HEK293 (cell line): ENCODE measurements at regions not wholly inside any gene's neighbourhood (a gene's known extent, or its start where the extent isn't known, plus 50 kb on each side); places are given as distances from the start of the nearest gene placed in this dataset.

Source experiments
- CTCF ChIA-PET: fragments of 350-600 bp; formaldehyde crosslinking; extraction: SDS; loops from one replicate; lab custom pipeline; 2021; ENCODE audit warnings: antibody characterized with exemption; lab: Yijun Ruan, JAX
- POLR2A ChIA-PET: fragments of 300-600 bp; formaldehyde crosslinking; extraction: SDS; loops from one replicate; lab custom pipeline; 2020; ENCODE audit warnings: antibody characterized with exemption, inconsistent platforms; lab: Yijun Ruan, JAX
- H3K27ac ChIP-seq: fragments of 200-500 bp; sonication (Bioruptor generic); 2 replicates; pipeline ENCODE4 v1.5.1; 2014; ENCODE audit warnings: low read depth, low read length, control low read depth, inconsistent platforms; ENCODE audit errors: extremely low read depth
- H3K36me3 ChIP-seq, 2 experiments: fragments of 200-500 bp in 1 of 2; sonication (Bioruptor generic) in 1 of 2; 1 replicate in 1 of 2; 2 replicates in 1 of 2; pipeline ENCODE4 v1.5.1; 2014 to 2017; ENCODE audit warnings: inconsistent platforms in 2 of 2, low read length in 2 of 2; ENCODE audit not compliant: control insufficient read depth in 2 of 2, insufficient read depth in 1 of 2
- H3K4me1 ChIP-seq: fragments of 200-500 bp; sonication (Bioruptor generic); 2 replicates; pipeline ENCODE4 v1.5.1; 2014; ENCODE audit warnings: mild to moderate bottlenecking, low read length, inconsistent platforms; ENCODE audit not compliant: control insufficient read depth, insufficient read depth
- H3K4me3 ChIP-seq: 2 replicates; pipeline ENCODE4 v1.5.1; 2011; ENCODE audit warnings: low read depth, mild to moderate bottlenecking, control low read depth, low read length, moderate library complexity
- H3K9me3 ChIP-seq: fragments of 200-500 bp; sonication (Bioruptor generic); 2 replicates; pipeline ENCODE4 v1.5.1; 2014; ENCODE audit warnings: low read depth, low read length, inconsistent platforms; ENCODE audit not compliant: control insufficient read depth, insufficient read depth
- BCL6B ChIP-seq: fragments of 450-650 bp; formaldehyde crosslinking; IDR thresholded peaks from 2 replicates; pipeline ENCODE4 v1.5.1; 2017; ENCODE audit warnings: missing biosample characterization, missing genetic modification characterization
- HOXC10 ChIP-seq: sonication (generic); formaldehyde crosslinking; IDR thresholded peaks from 2 replicates; pipeline ENCODE4 v1.8.1; 2023; ENCODE audit warnings: mild to moderate bottlenecking, missing genetic modification reagents
- OSR2 ChIP-seq: fragments of 450-650 bp; formaldehyde crosslinking; IDR thresholded peaks from 2 replicates; pipeline ENCODE4 v1.5.1; 2016; ENCODE audit warnings: missing biosample characterization, missing genetic modification characterization
- PRDM6 ChIP-seq: fragments of 450-650 bp; formaldehyde crosslinking; IDR thresholded peaks from 2 replicates; pipeline ENCODE4 v1.5.1; 2017; ENCODE audit warnings: missing biosample characterization, missing genetic modification characterization
- REPIN1 ChIP-seq: fragments of 450-650 bp; formaldehyde crosslinking; IDR thresholded peaks from 2 replicates; pipeline ENCODE4 v1.5.1; 2017; ENCODE audit warnings: missing biosample characterization, missing genetic modification characterization, low read depth
- TRIM28 ChIP-seq: IDR thresholded peaks from 2 replicates; pipeline ENCODE4 v1.6.1; 2011; ENCODE audit warnings: low read length, control low read depth, borderline replicate concordance
- ZNF133 ChIP-seq: fragments of 450-650 bp; formaldehyde crosslinking; IDR thresholded peaks from 2 replicates; pipeline ENCODE4 v1.5.1; 2016; ENCODE audit warnings: missing biosample characterization, missing genetic modification characterization
- ZNF140 ChIP-seq: fragments of 450-650 bp; formaldehyde crosslinking; IDR thresholded peaks from 2 replicates; pipeline ENCODE4 v1.5.1; 2016; ENCODE audit warnings: missing biosample characterization, missing genetic modification characterization
- ZNF350 ChIP-seq: fragments of 450-650 bp; formaldehyde crosslinking; IDR thresholded peaks from 2 replicates; pipeline ENCODE4 v1.5.0; 2017; ENCODE audit warnings: missing biosample characterization, mild to moderate bottlenecking, missing genetic modification characterization
- ZNF394 ChIP-seq: fragments of 450-650 bp; formaldehyde crosslinking; IDR thresholded peaks from 2 replicates; pipeline ENCODE4 v1.5.1; 2016; ENCODE audit warnings: missing biosample characterization, missing genetic modification characterization, mild to moderate bottlenecking, moderate library complexity, borderline replicate concordance
- ZNF518A ChIP-seq: fragments of 450-650 bp; formaldehyde crosslinking; conservative IDR thresholded peaks from 2 replicates; pipeline ENCODE4 v1.5.1; 2016; ENCODE audit warnings: low read depth, missing biosample characterization, missing genetic modification characterization
- ZNF529 ChIP-seq: fragments of 450-650 bp; formaldehyde crosslinking; IDR thresholded peaks from 2 replicates; pipeline ENCODE4 v1.5.1; 2017; ENCODE audit warnings: missing genetic modification characterization, missing biosample characterization; ENCODE audit not compliant: insufficient replicate concordance
- ZNF629 ChIP-seq: fragments of 450-650 bp; formaldehyde crosslinking; IDR thresholded peaks from 2 replicates; pipeline ENCODE4 v1.5.1; 2017; ENCODE audit warnings: missing biosample characterization, missing genetic modification characterization
- TF ChIP-seq, protein P1 (sequence below): fragments of 450-650 bp; formaldehyde crosslinking; IDR thresholded peaks from 2 replicates; pipeline ENCODE4 v1.5.1; 2016; ENCODE audit warnings: missing biosample characterization, missing genetic modification characterization
- TF ChIP-seq, protein P2 (sequence below): fragments of 450-650 bp; formaldehyde crosslinking; IDR thresholded peaks from 2 replicates; pipeline ENCODE4 v1.5.1; 2016; ENCODE audit warnings: missing biosample characterization, missing genetic modification characterization, borderline replicate concordance

DNA sequence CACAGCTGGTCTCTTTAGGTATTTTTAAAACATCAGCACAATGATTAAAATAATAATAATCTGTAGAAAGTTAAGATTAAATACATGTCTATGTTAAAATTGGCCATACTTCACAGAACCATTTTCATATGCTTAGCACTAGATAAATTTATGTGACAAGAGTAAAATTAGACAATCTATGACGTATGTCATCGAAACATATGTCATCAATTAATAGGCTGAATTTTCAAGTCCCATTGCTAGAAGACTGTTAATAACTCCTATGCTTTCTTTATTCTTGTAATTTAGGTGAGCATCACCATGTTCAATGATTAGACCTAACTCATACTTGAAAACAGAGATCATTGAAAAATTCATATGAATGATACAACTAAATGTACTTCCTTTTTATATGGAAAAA, 593.3 kb upstream of the KCNMB2 start:
- no peak overlapping the region for H3K27ac ChIP-seq
- H3K4me1 ChIP-seq = no peaks in the 10 kb centered on the region
- POLR2A ChIA-PET = no interaction called here
- H3K4me3 ChIP-seq = no peak overlapping the region
- H3K9me3 ChIP-seq = no peaks in the 10 kb centered on the region
- TF ChIP-seq, protein P1, sequence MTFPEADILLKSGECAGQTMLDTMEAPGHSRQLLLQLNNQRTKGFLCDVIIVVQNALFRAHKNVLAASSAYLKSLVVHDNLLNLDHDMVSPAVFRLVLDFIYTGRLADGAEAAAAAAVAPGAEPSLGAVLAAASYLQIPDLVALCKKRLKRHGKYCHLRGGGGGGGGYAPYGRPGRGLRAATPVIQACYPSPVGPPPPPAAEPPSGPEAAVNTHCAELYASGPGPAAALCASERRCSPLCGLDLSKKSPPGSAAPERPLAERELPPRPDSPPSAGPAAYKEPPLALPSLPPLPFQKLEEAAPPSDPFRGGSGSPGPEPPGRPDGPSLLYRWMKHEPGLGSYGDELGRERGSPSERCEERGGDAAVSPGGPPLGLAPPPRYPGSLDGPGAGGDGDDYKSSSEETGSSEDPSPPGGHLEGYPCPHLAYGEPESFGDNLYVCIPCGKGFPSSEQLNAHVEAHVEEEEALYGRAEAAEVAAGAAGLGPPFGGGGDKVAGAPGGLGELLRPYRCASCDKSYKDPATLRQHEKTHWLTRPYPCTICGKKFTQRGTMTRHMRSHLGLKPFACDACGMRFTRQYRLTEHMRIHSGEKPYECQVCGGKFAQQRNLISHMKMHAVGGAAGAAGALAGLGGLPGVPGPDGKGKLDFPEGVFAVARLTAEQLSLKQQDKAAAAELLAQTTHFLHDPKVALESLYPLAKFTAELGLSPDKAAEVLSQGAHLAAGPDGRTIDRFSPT (tag by site-specific recombination) = no peak
- TF ChIP-seq ZNF394 (tag by site-specific recombination) = no peak
- TF ChIP-seq ZNF629 (tag by site-specific recombination) = no peak
- no peak for TF ChIP-seq OSR2 (tag by site-specific recombination)
- TF ChIP-seq HOXC10 = no peak
- no peak for TF ChIP-seq TRIM28
- no peak for TF ChIP-seq ZNF518A (tag by site-specific recombination)
- no peak for TF ChIP-seq PRDM6
- no peak for TF ChIP-seq BCL6B (tag by site-specific recombination)
- no peak for TF ChIP-seq ZNF529
- TF ChIP-seq ZNF133 = no peak
- TF ChIP-seq REPIN1 (tag by site-specific recombination) = no peak
- no peak for TF ChIP-seq ZNF350
- TF ChIP-seq ZNF140 = no peak
- TF ChIP-seq, protein P2, sequence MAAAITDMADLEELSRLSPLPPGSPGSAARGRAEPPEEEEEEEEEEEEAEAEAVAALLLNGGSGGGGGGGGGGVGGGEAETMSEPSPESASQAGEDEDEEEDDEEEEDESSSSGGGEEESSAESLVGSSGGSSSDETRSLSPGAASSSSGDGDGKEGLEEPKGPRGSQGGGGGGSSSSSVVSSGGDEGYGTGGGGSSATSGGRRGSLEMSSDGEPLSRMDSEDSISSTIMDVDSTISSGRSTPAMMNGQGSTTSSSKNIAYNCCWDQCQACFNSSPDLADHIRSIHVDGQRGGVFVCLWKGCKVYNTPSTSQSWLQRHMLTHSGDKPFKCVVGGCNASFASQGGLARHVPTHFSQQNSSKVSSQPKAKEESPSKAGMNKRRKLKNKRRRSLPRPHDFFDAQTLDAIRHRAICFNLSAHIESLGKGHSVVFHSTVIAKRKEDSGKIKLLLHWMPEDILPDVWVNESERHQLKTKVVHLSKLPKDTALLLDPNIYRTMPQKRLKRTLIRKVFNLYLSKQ (tag by site-specific recombination) = no peak
- TF ChIP-seq, all 188 proteins: peak for 0
- no peaks in the 10 kb centered on the region for H3K36me3 ChIP-seq
- CTCF ChIA-PET = no interaction called here
